ENCODE measurements at regions not wholly inside any gene's neighbourhood (a gene's known extent, or its start where the extent isn't known, plus 50 kb on each side); places are given as distances from the start of the nearest gene placed in this dataset.

- no peak for TF ChIP-seq CHD2 (IDR thresholded peaks at IDR 0.05; ENCODE audit: low read length)
- TF ChIP-seq ATF2 (IDR thresholded peaks at IDR 0.05; ENCODE audit: low read length) = no peak
- no peak for TF ChIP-seq CEBPB (IDR thresholded peaks at IDR 0.05; ENCODE audit: low read depth, low read length)
- no peak for TF ChIP-seq SIX5 (IDR thresholded peaks at IDR 0.05; ENCODE audit: low read depth, low read length)
- TF ChIP-seq BRCA1 (IDR thresholded peaks at IDR 0.05; ENCODE audit: low read depth, low read length) = no peak
- TF ChIP-seq CTCF (IDR thresholded peaks at IDR 0.05; ENCODE audit: control extremely low read depth in 1 of 3, insufficient read depth in 1 of 3, low read depth in 1 of 3, low read length in 3 of 3) = no peak
- no peak for TF ChIP-seq GABPA (IDR thresholded peaks at IDR 0.05; ENCODE audit: borderline replicate concordance, insufficient read depth, low read length)
- no peak for TF ChIP-seq POLR2AphosphoS5 (IDR thresholded peaks at IDR 0.05; ENCODE audit: low read depth, low read length)
- no peak for TF ChIP-seq BCL11A (IDR thresholded peaks at IDR 0.05; ENCODE audit: low read depth in 2 of 2, low read length in 2 of 2)
- no peak for TF ChIP-seq JUND (IDR thresholded peaks at IDR 0.05; ENCODE audit: low read length)
Measured at GRCh38 chr2:120677221-120677620, 58.4 kb upstream of the GLI2 start.
